GM21447 (cell line): ENCODE measurements at regions not wholly inside any gene's neighbourhood (a gene's known extent, or its start where the extent isn't known, plus 50 kb on each side); places are given as distances from the start of the nearest gene placed in this dataset.
"Not testable (repeated sequence)": the region's sequence is repeated elsewhere in the genome, so short reads cannot be mapped to it uniquely, and the experiment has no call there.

Experiments
- ATAC-seq: cut with Tn5 transposase; IDR thresholded peaks from one replicate; pipeline ENCODE4 v1.9.1; 2021; ENCODE audit not compliant: unreplicated experiment

- no peak for ATAC-seq
Observed at GRCh38 chr22:23466351-23466750, 113.7 kb downstream of the IGLL1 start.

GRCh38 chr22:23464796-23465195 lies 115.3 kb downstream of the IGLL1 start:
- ATAC-seq = not testable (repeated sequence)

GRCh38 chr22:23460517-23461031 lies 119.5 kb downstream of the IGLL1 start:
- not testable (repeated sequence) for ATAC-seq

GRCh38 chr22:23459645-23460516 lies 120.2 kb downstream of the IGLL1 start:
- not testable (repeated sequence) for ATAC-seq

- no peak for ATAC-seq
Observed at GRCh38 chr22:23458663-23459541, 121.2 kb downstream of the IGLL1 start.

GRCh38 chr22:23457380-23457985 lies 122.6 kb downstream of the IGLL1 start:
- ATAC-seq = no peak

GRCh38 chr22:23456666-23457379 lies 123.3 kb downstream of the IGLL1 start:
- ATAC-seq = not testable (repeated sequence)

GRCh38 chr22:23454345-23454744 lies 125.7 kb downstream of the IGLL1 start:
- ATAC-seq = not testable (repeated sequence)

- no peak for ATAC-seq
Observed at GRCh38 chr22:23453277-23453676, 126.8 kb downstream of the IGLL1 start.

- no peak for ATAC-seq
Observed at GRCh38 chr22:23452231-23453010, 127.7 kb downstream of the IGLL1 start.

- ATAC-seq = not testable (repeated sequence)
Observed at GRCh38 chr22:23451452-23452230, 128.4 kb downstream of the IGLL1 start.

- ATAC-seq = not testable (repeated sequence)
Observed at GRCh38 chr22:23450821-23451220, 129.3 kb downstream of the IGLL1 start.

GRCh38 chr22:23450434-23450795 lies 129.7 kb downstream of the IGLL1 start:
- no peak for ATAC-seq

- ATAC-seq = not testable (repeated sequence)
Observed at GRCh38 chr22:23449748-23450433, 130.2 kb downstream of the IGLL1 start.

- not testable (repeated sequence) for ATAC-seq
Observed at GRCh38 chr22:23448499-23449288, 131.4 kb downstream of the IGLL1 start.

GRCh38 chr22:23446796-23447350 lies 133.2 kb downstream of the IGLL1 start:
- no peak for ATAC-seq

GRCh38 chr22:23446194-23446593 lies 133.9 kb downstream of the IGLL1 start:
- ATAC-seq = not testable (repeated sequence)
